Lower leg skin (tissue), 4 donors: ENCODE measurements at regions not wholly inside any gene's neighbourhood (a gene's known extent, or its start where the extent isn't known, plus 50 kb on each side); places are given as distances from the start of the nearest gene placed in this dataset.

Experiments
- DNase-seq, 2 donors: peaks; one replicate each; pipeline ENCODE4 v3.0.0-alpha.2; 2019; ENCODE audit warnings: low spot score in 2 of 2
- H3K4me3 ChIP-seq: fragments of 200-600 bp; sonication (generic); 2 replicates; pipeline ENCODE4 v1.5.1; 2017; ENCODE audit warnings: mild to moderate bottlenecking, low read depth; ENCODE audit not compliant: poor library complexity, severe bottlenecking
- CTCF ChIP-seq, 3 donors: fragments of 450-650 bp; IDR thresholded peaks; one replicate each; pipeline ENCODE4 v1.5.1; 2016; ENCODE audit warnings: antibody characterized with exemption in 3 of 3, mild to moderate bottlenecking in 3 of 3, moderate library complexity in 2 of 3
- POLR2A ChIP-seq, 2 donors: fragments of 450-650 bp; IDR thresholded peaks; one replicate each; pipeline ENCODE4 v1.6.1; 2016 to 2017; ENCODE audit warnings: antibody characterized with exemption in 2 of 2, mild to moderate bottlenecking in 1 of 2, moderate library complexity in 1 of 2
- WGBS, 2 donors: methylation state at CpG; one replicate each; pipeline ENCODE4 v1.1.5; 2018; 5-methylcytosine and 5-hydroxymethylcytosine counted together
- intact Hi-C: fragments of 100-400 bp; cut with DNase I; formaldehyde crosslinking; loops from one replicate; pipeline ENCODE4 v1.15.0; 2023; ENCODE audit warnings: low total_unique reads

- WGBS, 2 donors = 81 to 85% methylated on average over 8 of the region's 8 CpGs
- no peak for DNase-seq
- TF ChIP-seq CTCF (IDR thresholded peaks at IDR 0.05) = no peak
- intact Hi-C loops = no loop called here
- no peak overlapping the region for H3K4me3 ChIP-seq
Observed at GRCh38 chr6:139594333-139594965, 220.0 kb upstream of the CITED2 start.

- no peak overlapping the region for H3K4me3 ChIP-seq
- TF ChIP-seq POLR2A (IDR thresholded peaks at IDR 0.05) (no peak), CTCF (IDR thresholded peaks at IDR 0.05) (no peak)
- no peak for DNase-seq
- WGBS, 2 donors = 78 to 90% methylated on average over 3 of the region's 3 CpGs
- intact Hi-C loops = no loop called here
Observed at GRCh38 chr6:139593081-139593480, 218.6 kb upstream of the CITED2 start.

- no peak for DNase-seq
- TF ChIP-seq POLR2A (IDR thresholded peaks at IDR 0.05) (no peak), CTCF (IDR thresholded peaks at IDR 0.05) (no peak)
- 93 to 95% methylated on average over 1 of the region's 1 CpG for WGBS, 2 donors
- intact Hi-C loops = no loop called here
- no peak overlapping the region for H3K4me3 ChIP-seq
Observed at GRCh38 chr6:139592011-139592410, 217.6 kb upstream of the CITED2 start.

- intact Hi-C loops = no loop called here
- no peak for DNase-seq
- WGBS, 2 donors = 63 to 65% methylated on average over 4 of the region's 4 CpGs
- TF ChIP-seq CTCF (IDR thresholded peaks at IDR 0.05) (no peak), POLR2A (IDR thresholded peaks at IDR 0.05) (no peak)
- no peak overlapping the region for H3K4me3 ChIP-seq
Observed at GRCh38 chr6:139591075-139591865, 216.8 kb upstream of the CITED2 start.

- H3K4me3 ChIP-seq = no peak overlapping the region
- intact Hi-C loops = no loop called here
- 78 to 88% methylated on average over 1 of the region's 1 CpG for WGBS, 2 donors
- TF ChIP-seq POLR2A (IDR thresholded peaks at IDR 0.05) (no peak), CTCF (IDR thresholded peaks at IDR 0.05) (no peak)
- DNase-seq = no peak
Observed at GRCh38 chr6:139590206-139590605, 215.8 kb upstream of the CITED2 start.
